Neural progenitor cell (in vitro differentiated cells): ENCODE measurements at regions not wholly inside any gene's neighbourhood (a gene's known extent, or its start where the extent isn't known, plus 50 kb on each side); places are given as distances from the start of the nearest gene placed in this dataset.

ENCODE experiments used
- CTCF ChIP-seq: fragments of 200-600 bp; sonication (generic); IDR thresholded peaks from 2 replicates; pipeline ENCODE4 v1.5.1; 2017; ENCODE audit warnings: antibody characterized with exemption, mild to moderate bottlenecking
- EZH2phosphoT487 ChIP-seq: fragments of 200-600 bp; sonication (generic); IDR thresholded peaks from 2 replicates; pipeline ENCODE4 v1.6.1; 2017; ENCODE audit warnings: antibody characterized with exemption

DNA sequence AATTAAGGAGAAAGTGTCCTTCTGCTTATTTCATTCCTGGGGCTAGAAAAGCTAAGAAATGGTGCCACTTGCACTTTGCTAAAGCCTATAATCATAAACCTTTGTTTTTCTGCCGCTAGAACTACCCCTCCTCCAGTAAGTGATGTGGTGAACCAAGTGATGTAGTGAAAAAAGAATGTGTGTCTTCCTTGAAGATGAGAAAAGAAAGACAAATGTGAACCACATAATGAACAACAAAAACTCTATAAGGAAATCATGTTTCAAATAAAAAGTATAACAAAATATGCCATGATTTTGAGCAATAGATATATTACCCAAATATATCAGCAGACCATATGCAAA, 179.0 kb upstream of the SGCD start:
- no peak for TF ChIP-seq EZH2phosphoT487
- no peak for TF ChIP-seq CTCF
